HepG2 (cell line): ENCODE measurements at regions not wholly inside any gene's neighbourhood (a gene's known extent, or its start where the extent isn't known, plus 50 kb on each side); places are given as distances from the start of the nearest gene placed in this dataset.

Experiments
- BRF2 ChIP-seq: sonication (generic); formaldehyde crosslinking; IDR thresholded peaks from 2 replicates; pipeline ENCODE4 v1.8.1; 2022; ENCODE audit warnings: mild to moderate bottlenecking, missing genetic modification reagents
- CTCF ChIP-seq: sonication (generic); formaldehyde crosslinking; IDR thresholded peaks from 2 replicates; pipeline ENCODE4 v1.5.0; 2020; ENCODE audit warnings: mild to moderate bottlenecking, missing genetic modification reagents, moderate library complexity
- HNF4G ChIP-seq, 2 experiments: sonication (generic) in 1 of 2; formaldehyde crosslinking in 1 of 2; IDR thresholded peaks; 2 replicates each; pipeline versions ENCODE4 v1.4.0 to v1.6.1; 2011 to 2020; ENCODE audit warnings: borderline replicate concordance in 2 of 2, low read depth in 2 of 2, mild to moderate bottlenecking in 2 of 2, low read length in 1 of 2, missing genetic modification reagents in 1 of 2, moderate library complexity in 1 of 2
- KAT7 ChIP-seq: IDR thresholded peaks from 2 replicates; pipeline ENCODE4 v1.6.1; 2018; ENCODE audit warnings: borderline replicate concordance, missing compliant biosample characterization
- MEF2D ChIP-seq: sonication (generic); formaldehyde crosslinking; IDR thresholded peaks from 2 replicates; pipeline ENCODE4 v1.5.1; 2020; ENCODE audit warnings: mild to moderate bottlenecking, missing genetic modification reagents
- NFKB2 ChIP-seq: sonication (generic); formaldehyde crosslinking; IDR thresholded peaks from 2 replicates; pipeline ENCODE4 v1.4.0; 2020; ENCODE audit warnings: missing genetic modification reagents, borderline replicate concordance
- POLR2A ChIP-seq, 2 experiments: IDR thresholded peaks; 2 replicates each; pipeline ENCODE4 v1.6.1; 2011; ENCODE audit warnings: low read depth in 2 of 2, low read length in 2 of 2, mild to moderate bottlenecking in 1 of 2, moderate library complexity in 1 of 2; ENCODE audit not compliant: insufficient read depth in 1 of 2
- RAD21 ChIP-seq: fragments of 450-650 bp; formaldehyde crosslinking; IDR thresholded peaks from 2 replicates; pipeline ENCODE4 v1.5.0; 2020; ENCODE audit warnings: mild to moderate bottlenecking
- ZNF281 ChIP-seq: sonication (generic); formaldehyde crosslinking; IDR thresholded peaks from 2 replicates; pipeline ENCODE4 v1.4.0; 2020; ENCODE audit warnings: missing genetic modification reagents, borderline replicate concordance
- ZNF362 ChIP-seq: sonication (generic); formaldehyde crosslinking; IDR thresholded peaks from 2 replicates; pipeline ENCODE4 v1.4.0; 2020; ENCODE audit warnings: missing genetic modification reagents, mild to moderate bottlenecking, borderline replicate concordance

GRCh38 chr13:104976986-104977385 is 1558.5 kb downstream of the EFNB2 start:
- TF ChIP-seq BRF2 (CRISPR knock-in tag) = no peak
- TF ChIP-seq MEF2D (CRISPR knock-in tag) = no peak
- no peak for TF ChIP-seq NFKB2
- TF ChIP-seq ZNF362 (CRISPR knock-in tag) = no peak
- TF ChIP-seq RAD21 = no peak
- no peak for TF ChIP-seq POLR2A (IDR thresholded peaks at IDR 0.05; ENCODE audit: insufficient read depth in 1 of 2, low read depth in 2 of 2, low read length in 2 of 2)
- no peak for TF ChIP-seq ZNF281 (CRISPR knock-in tag)
- TF ChIP-seq CTCF (CRISPR knock-in tag) = no peak
- TF ChIP-seq KAT7 (CRISPR knock-in tag) = no peak
- no peak for TF ChIP-seq HNF4G (IDR thresholded peaks at IDR 0.05; ENCODE audit: borderline replicate concordance, low read depth, low read length)
- TF ChIP-seq HNF4G (CRISPR knock-in tag; IDR thresholded peaks at IDR 0.05; ENCODE audit: borderline replicate concordance, low read depth) = no peak
